Right ventricle myocardium superior (tissue), 1 donor: ENCODE measurements at regions not wholly inside any gene's neighbourhood (a gene's known extent, or its start where the extent isn't known, plus 50 kb on each side); places are given as distances from the start of the nearest gene placed in this dataset. TPM values are rescaled to one million over a fixed set of nuclear protein-coding genes. Genes with fewer than 3 reads are reported as not detected.

Experiments
- ATAC-seq: fragments of 200-7000 bp; cut with Tn5 transposase; one replicate; pipeline ENCODE4 v1.9.1; 2020; ENCODE audit warnings: mild to moderate bottlenecking; ENCODE audit not compliant: poor library complexity
- DNase-seq: peaks from one replicate; pipeline ENCODE4 v3.0.0-alpha.2; 2020
- intact Hi-C: fragments of 100-400 bp; cut with DNase I; formaldehyde crosslinking; loops from one replicate; pipeline ENCODE4 v1.11.2; 2022
- microRNA-seq: library from miRNA; unstranded; fragments of <30 nt; microRNA quantifications from one replicate; pipeline ENCODE4 v1.2.0, GENCODE V29; 2020
- donor health status: DM: no; HTN: yes; CAD: no; lungs with severe emphysema.

DNA sequence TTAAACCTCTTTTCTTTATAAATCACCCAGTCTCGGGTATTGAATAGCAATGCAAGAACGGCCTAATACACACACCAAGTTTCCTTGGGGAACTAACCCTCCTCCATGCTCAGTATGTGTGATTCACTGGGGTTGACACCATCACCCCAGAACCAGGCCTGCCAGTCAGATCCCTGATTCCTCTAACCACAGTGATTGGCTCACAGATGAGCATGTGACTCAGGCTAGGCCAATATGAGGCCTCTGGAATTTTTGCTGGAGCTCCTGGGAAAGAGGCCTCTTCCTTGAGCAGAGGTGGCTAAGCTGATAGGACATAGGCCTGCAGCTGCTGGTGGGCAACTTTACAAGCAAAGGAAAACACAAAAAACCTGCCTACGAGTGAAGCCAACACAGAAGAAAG is 74.7 kb upstream of the ZBTB40 start:
- no peak for ATAC-seq
- intact Hi-C loops: no loop called here
- no peak for DNase-seq

DNA sequence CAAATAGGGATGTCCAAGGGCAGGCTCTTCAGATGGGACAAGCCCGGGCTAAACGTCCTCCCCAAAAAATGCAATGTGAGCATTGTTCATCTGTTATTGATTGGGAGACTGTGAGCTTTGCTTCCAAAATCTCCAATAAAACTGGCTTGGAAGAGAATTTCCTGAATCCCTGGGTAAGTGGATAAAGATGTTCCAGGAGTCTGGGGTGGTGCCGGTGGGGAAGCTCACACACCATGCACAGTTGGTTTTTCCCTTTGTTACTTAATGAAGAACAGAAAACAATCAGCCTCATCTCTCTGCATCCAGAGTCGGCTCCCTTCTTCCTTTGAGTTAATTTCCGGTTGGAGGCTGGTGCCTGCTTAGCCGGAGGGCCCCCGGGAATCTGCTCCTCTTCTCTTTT is 72.1 kb upstream of the ZBTB40 start:
- intact Hi-C loops: no loop called here
- no peak for DNase-seq
- no peak for ATAC-seq

DNA sequence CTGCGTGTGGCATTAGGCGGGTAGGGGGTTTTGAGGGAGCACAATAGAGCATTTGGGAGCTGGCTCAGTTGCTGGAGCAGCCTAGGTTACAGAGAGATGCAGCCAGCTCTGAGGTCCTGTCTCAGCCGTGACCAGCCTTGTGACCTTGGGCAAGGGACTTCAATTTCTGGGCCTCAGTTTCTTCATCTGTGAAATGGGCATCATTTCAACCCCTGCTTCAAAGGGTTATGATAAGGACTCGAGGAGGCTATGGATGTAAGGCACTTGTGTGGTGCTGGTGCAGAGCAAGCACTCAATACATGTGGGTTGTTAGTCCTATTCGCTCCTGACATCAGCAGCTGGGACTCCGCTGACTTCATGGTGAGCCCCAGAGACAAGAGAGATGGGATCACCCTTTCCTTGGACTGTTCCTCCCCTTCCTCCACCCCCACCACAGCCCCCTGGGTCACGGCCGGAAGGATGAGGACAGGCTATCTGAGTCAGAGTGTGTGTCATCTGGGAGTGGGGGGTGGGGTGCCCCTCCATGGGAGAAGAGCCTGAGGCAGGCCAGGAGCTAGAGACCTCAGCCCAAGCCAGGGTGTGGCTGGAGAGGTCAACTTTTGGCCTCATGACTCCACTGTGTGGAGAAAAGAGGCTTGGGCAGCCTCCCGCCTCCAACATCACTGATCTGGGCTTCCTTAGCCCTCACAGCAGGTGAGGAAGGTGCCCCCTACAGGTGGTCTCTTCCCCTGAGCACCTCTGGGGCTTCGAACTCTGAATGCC is 71.4 kb upstream of the ZBTB40 start:
- no peak for ATAC-seq
- DNase-seq: no peak

DNA sequence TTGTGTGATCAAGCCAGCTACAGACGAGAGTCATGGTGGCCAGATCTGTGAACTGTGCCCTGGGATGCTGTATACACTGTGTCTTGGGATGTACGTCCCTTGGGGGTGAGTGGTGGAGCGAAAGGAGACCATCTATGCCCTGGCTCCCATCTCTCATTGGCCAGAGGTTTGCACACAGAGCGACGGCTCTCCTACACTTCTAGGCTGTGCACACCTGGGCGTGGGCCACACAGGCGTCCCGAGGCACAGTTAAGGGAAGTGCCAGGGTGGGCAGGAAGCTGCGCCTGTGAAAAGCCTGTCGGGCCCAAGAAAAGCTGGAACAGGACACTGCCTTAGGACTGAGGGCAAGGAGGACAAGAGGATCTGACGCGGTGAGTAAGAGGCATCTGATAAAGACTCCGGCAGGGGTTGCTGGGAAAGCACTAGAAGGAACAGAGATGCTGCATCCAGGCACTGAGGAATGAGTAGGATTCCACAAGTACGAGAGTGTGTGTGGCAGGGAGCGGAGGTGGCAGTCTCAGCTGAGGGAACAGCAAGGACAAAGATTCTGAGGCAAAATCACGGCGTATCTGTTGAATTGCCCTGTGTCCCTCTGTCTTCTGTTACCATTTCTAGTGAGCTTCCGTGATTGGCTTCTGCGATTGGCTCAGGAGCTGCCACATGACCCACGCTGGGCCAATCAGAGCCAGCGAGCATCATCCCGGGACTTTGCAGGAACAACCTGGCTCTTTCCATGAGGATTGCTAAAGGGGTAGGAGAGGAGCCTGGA is 67.9 kb upstream of the ZBTB40 start:
- intact Hi-C loops: no loop called here
- ATAC-seq: no peak
- no peak for DNase-seq

More for the DNA sequence above, 71.4 kb upstream of the ZBTB40 start:
- intact Hi-C loops: no loop called here

DNA sequence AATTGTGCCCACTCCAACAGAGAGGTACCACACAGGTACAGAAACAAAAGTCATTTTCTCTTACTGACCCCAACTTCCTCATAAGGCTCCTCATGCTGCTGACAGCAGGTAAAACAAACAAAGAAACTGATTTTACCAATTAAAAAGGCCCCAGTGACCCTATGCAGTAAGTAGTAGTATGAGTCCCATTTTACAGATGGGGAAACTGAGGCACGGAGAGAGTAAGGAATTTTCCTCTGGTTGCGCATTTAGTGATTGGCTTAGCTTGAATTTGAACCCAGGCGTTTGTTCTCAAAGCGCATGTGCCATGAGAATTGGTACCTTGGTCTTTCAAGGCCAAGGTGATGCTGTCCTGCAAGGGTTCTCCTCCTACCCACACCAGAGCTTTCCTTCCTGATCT is 66.1 kb upstream of the ZBTB40 start:
- no peak for DNase-seq
- intact Hi-C loops: no loop called here
- no peak for ATAC-seq

DNA sequence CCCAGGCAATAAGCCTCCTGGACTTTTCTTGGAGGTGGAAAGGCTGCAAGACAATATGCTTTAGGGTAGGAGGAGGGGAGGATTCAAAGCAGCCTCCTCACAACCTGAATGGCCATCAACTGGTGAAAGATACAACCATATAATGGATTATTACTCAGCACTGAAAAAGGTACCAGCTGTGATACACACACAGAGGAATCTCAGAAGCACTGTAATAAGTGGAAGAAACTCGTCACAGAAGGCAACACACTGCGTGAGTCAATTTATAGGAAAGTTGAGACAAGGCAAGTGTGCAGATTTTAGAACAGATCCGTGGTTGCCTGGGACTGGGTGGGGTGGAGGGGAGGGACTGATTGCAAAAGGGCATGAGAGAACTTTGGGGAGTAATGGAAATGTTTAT is 64.9 kb upstream of the ZBTB40 start:
- DNase-seq (no peak), ATAC-seq (no peak)
- intact Hi-C loops: no loop called here

DNA sequence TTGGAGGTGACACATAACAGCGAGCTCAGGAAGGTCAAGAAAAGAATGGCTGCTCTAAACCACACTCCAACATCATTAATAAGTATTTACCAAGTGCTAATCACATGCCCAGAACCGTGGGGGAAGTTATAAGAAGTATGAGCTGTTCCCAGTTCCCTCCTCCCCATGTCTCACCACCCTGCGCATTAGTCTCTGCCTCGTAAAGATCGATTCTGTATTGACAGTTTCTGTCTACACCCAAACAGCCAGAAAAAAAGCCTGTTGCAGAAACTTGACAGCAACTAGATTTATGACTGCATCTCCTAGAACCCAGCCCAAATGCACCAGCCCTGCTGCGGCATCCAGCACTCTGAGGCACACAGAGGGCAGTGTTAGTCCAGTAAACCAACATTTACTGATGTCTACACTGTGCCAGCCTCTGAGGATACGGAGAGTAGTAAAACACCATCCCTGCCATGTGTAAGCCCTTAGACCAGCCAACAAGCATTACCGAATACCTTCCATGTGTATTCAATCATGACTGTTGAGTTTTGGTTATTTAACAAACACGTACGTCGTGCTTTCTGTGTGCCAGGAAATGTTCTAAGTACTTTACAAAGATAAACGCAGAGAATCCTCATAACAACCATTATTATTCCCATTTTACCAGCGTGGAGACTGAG is 63.6 kb upstream of the ZBTB40 start:
- intact Hi-C loops: no loop called here
- no peak for ATAC-seq
- DNase-seq: no peak

DNA sequence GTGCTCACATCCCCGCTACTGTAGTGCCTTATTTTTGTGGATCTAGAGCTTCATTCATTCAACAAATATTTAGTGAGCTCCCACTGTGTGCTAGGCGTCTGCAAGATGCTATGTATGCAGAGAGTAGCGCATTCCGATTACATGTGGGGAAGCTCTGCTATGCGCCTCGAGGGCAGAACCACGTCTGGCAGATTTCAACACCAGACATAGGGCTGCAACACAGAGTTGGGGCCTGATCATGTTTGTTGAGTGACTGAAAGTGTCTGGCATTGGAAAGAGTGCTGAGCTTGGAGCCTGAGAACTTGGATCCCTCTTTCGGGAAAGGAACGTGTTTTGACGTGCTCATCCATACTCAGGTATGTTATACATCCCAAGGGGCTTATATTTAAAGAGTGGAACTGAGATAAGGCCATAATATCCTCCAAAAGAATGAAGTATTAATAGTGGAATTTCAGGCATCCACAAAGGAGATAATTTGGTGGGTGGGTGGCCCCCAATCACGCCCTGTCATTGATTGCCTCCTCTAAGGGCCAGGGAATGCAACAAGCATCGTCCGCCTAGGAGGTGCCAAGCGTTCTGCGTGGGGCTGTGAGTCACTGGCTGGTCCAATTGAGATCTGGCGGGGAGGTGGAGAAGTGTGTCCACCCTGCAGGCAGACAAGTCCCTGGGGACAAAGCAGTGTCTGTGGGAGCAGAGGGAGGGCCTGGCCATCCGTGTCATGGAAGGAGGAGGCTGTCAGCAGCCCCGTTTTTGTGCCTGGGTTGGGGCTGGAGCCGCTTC is 62.8 kb upstream of the ZBTB40 start:
- intact Hi-C loops: no loop called here
- ATAC-seq (no peak), DNase-seq (no peak)

DNA sequence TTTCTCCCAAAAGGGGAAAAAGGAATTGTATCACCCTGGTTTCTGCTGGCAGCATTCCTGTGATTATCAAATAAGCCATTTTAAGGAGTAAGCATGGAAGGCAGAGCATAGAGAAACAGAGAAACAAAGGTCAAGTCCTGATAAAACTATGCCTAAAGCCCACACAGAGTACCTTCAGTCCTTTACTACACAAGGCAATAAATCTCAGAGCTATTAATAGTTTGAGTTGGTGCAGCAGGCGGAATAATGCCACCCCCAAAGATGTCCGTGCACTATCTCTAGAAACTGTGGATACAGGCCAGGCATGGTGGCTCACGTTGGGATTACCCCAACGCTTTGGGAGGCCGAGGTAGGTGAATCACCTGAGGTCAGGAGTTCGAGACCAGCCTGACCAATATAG is 58.1 kb upstream of the ZBTB40 start:
- no peak for ATAC-seq
- DNase-seq: no peak
- intact Hi-C loops: no loop called here

DNA sequence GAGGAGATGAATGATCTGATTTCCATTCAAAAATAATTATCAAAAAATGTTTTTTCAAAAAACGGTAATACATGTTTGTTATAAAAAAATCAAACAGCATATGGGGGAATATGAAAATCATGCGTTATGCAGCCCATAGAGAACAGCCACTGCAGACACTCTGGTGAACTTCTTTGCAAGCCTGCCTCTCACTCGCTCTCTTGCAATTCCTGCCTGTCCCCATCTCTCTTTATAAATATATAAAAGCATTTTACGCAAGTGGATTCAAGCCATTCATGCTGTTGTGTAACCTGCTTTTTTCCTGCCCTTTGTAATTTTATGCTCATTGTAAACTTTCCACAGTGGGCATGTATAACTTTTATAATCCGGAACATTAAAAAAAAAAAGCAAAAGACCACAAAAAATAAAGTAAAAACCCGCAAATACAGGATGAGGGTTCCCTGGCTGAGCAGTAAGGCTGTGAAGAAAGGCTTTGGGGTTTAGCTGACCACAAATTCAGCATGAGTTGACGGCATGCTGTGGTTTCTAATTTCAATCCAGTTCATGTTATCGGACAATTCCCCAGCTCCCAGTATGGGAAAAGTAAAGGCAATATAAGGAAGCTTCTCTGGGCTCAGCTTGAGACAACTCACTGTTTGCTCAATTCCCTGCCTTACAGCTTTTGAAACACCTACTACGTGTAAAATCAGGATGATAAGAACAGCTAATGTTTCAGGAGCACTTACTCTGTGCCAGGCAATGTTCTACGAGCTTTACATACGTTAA is 52.8 kb upstream of the ZBTB40 start:
- DNase-seq: no peak
- no peak for ATAC-seq
- intact Hi-C loops: no loop called here

DNA sequence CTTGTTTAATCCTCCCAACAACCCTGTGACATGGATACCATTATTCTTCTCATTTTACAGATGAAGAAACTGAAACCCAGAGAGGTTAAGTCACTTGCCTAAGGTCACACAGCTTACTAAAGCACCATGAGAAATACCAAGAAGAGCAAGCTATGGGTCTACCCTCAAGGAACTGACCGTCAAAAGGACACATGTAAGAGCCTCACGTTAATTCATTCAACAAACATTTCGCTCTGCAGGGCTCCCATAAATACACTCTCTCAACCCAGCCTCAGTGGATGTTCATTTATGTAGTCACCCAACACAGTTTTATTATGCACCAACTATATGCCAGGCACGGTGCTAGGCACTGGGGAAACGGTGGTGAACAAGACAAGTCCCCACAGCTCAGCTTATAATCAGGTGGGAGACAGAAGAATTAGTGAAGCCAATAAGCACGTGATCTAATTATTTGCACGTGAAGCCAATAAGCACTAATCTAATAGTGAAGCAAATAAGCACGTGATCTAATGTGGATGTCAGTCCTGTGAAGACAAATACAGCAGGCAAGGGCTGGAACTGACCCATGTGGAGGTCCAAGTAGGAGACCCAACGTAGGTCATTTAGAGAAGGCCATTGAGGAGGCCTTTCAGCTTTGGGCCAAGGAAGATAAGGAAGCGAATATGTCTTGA is 52.1 kb upstream of the ZBTB40 start:
- ATAC-seq (no peak), DNase-seq (no peak)
- intact Hi-C loops: no loop called here

Small RNAs in the stretch of these regions (microRNA-seq; reads per million reads assigned to microRNA genes)
- gene MIR4418: not detected
